SK-N-MC (cell line): ENCODE measurements at regions not wholly inside any gene's neighbourhood (a gene's known extent, or its start where the extent isn't known, plus 50 kb on each side); places are given as distances from the start of the nearest gene placed in this dataset.
A peak's percentile ranks its signal among the peaks of the same experiment; 100 is the strongest.

ENCODE experiments used
- DNase-seq: peaks from one replicate; pipeline ENCODE4 v3.0.0-alpha.2; 2011; ENCODE audit warnings: low read depth, low spot score
- H3K27ac ChIP-seq: fragments of 200-600 bp; sonication (generic); 2 replicates; pipeline ENCODE4 v1.5.1; 2016; ENCODE audit warnings: mixed run types
- H3K36me3 ChIP-seq: fragments of 200-600 bp; sonication (generic); 2 replicates; pipeline ENCODE4 v1.6.1; 2017; ENCODE audit warnings: antibody characterized with exemption, low read length, mixed read lengths; ENCODE audit not compliant: insufficient read depth
- H3K4me3 ChIP-seq: fragments of 200-600 bp; sonication (generic); 2 replicates; pipeline ENCODE4 v1.5.1; 2016
- H3K9ac ChIP-seq: fragments of 200-600 bp; sonication (generic); 2 replicates; pipeline ENCODE4 v1.8.0; 2017; ENCODE audit warnings: mixed run types, mixed read lengths; ENCODE audit not compliant: insufficient read length
- H3K9me3 ChIP-seq: fragments of 200-600 bp; sonication (generic); 2 replicates; pipeline ENCODE4 v1.6.1; 2017; ENCODE audit warnings: low read depth, mild to moderate bottlenecking, antibody characterized with exemption, low read length, moderate library complexity, mixed read lengths
- EZH2 ChIP-seq: fragments of 200-600 bp; sonication (generic); IDR thresholded peaks from one replicate; pipeline ENCODE4 v1.6.1; 2017; ENCODE audit warnings: antibody characterized with exemption
- FOXP2 ChIP-seq: optimal IDR thresholded peaks from 2 replicates; pipeline ENCODE3; 2011; ENCODE audit warnings: mild to moderate bottlenecking, moderate library complexity; ENCODE audit not compliant: insufficient read depth; ENCODE audit errors: extremely low read length, control extremely low read depth
- POLR2AphosphoS5 ChIP-seq: IDR thresholded peaks from 2 replicates; pipeline ENCODE4 v1.6.1; 2012; ENCODE audit warnings: mild to moderate bottlenecking, low read depth, low read length, borderline replicate concordance

DNA sequence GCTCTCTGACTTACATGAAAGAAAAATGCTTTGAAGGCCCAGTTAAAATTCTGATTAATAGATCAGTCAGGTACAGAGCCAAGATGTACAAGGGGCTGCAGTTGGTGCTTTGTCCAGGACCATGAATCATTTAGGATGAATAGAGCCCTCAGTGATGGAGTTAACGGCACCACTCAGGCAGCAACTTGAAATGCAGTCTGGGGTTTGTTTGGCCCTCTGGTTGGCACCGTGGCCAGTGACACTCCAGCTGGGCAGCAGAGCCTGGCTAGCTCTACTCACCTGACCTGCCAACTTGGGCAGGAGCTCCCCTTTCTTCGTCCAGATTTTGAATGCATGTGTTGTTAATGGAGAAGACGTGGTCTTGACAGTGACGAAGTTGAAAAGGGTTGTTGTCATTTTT lies 493.0 kb upstream of the ACVR2A start:
- TF ChIP-seq POLR2AphosphoS5: no peak
- no peak for TF ChIP-seq EZH2
- no peak for TF ChIP-seq FOXP2
- Histone ChIP-seq H3K4me3 (no peak overlapping the region), H3K27ac (no peak overlapping the region), H3K36me3 (no peaks in the 10 kb centered on the region), H3K9me3 (no peaks in the 10 kb centered on the region), H3K9ac (no peak overlapping the region)
- DNase-seq: no peak

DNA sequence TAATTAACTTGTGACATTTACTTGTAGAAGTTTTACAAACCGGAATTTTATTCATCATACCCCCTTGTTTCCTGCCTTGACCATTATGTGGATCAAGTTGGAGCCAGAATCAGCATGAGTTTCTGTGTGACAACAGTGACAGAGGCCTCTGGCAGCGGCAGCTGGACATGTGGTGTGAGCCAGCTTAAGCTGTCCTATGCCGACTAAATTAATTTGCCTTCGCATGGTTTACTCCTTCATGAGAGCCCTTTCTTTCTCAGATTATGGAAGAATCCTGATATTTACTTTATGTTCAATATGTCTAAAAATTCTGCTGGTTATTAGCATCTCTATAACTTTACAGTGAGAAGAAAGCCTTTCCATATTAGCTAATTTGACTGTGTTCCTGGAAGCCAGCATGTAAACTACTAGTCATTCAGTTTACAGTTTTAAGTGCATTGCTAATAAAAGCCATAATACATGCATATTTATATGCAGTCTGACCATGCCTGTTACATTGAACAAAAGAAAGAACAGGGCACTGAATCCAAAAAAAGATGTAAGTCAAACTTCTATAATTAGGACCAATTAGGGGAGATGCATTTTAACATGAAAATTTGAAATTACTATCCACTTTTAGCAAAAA lies 495.8 kb upstream of the ACVR2A start:
- Histone ChIP-seq H3K9me3 (no peaks in the 10 kb centered on the region), H3K4me3 (no peak overlapping the region), H3K27ac (no peak overlapping the region), H3K9ac (no peak overlapping the region), H3K36me3 (no peaks in the 10 kb centered on the region)
- TF ChIP-seq FOXP2 (no peak), EZH2 (no peak), POLR2AphosphoS5 (no peak)
- no peak for DNase-seq

DNA sequence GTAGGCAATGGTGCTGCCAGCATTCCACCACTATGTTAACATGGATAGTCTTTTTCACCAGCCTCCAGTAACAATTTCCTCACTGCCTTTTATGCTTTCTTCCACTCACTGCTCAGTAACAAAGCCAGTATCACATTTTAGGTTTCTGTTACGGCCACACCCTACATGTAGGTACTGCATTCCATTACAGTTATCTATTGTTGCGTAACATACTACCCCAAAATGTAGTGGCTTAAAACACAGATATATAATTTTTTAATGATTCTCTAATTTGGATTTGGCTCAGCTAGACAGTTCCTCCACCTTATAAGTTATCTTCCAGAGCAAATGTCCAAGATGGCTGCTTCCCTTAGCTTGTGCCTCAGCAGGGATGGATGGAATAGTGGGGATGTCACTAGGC lies 498.7 kb upstream of the ACVR2A start:
- no peak overlapping the region for H3K27ac ChIP-seq
- DNase-seq: no peak
- no peak overlapping the region for H3K9ac ChIP-seq
- H3K4me3 ChIP-seq: no peak overlapping the region
- H3K36me3 ChIP-seq: no peaks in the 10 kb centered on the region
- no peaks in the 10 kb centered on the region for H3K9me3 ChIP-seq
- TF ChIP-seq EZH2: no peak
- TF ChIP-seq FOXP2: no peak
- no peak for TF ChIP-seq POLR2AphosphoS5

DNA sequence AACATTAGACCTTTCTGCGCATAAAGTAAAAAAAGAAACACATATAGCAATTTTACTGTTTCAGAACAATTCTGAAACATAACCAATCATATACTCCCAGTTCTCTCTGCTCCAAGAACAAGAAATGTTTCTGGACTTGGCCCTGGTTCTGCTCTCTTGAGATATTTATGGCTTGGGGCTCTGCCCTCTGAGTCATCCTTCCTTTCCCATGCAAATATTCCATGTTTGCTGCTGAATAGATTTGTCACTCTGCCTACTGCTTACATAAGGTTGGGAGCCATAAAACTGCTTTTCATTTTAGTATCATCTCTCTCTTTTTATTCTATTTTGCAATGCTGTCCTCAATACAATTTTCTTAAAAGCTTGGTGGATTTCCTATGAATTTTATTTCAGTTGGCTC lies 499.6 kb upstream of the ACVR2A start:
- DNase-seq: no peak
- H3K9ac ChIP-seq: no peak overlapping the region

DNA sequence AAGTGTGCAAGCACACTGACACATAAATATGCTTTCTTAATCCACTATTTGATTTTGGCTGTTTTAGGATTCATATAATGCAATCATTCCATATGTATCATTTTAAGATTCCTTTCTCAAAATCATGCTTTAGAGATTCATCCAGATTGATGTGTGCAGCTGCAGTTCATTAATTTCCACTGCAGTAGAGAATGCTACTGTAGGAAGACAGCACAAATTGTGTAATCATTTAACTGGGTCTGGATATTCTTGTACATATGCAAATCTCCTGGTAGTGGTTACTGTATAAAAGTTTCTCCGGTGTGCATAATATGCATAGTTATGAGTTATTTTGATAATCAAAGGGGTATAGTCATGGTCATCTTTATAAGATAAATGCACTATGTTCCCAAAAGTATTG lies 502.5 kb upstream of the ACVR2A start:
- H3K27ac ChIP-seq: no peak overlapping the region
- no peak overlapping the region for H3K9ac ChIP-seq
- no peaks in the 10 kb centered on the region for H3K9me3 ChIP-seq
- H3K4me3 ChIP-seq: no peak overlapping the region
- no peaks in the 10 kb centered on the region for H3K36me3 ChIP-seq
- peak; percentile 10 for DNase-seq
- TF ChIP-seq FOXP2 (no peak), EZH2 (no peak), POLR2AphosphoS5 (no peak)

More for the DNA sequence above, 499.6 kb upstream of the ACVR2A start:
- TF ChIP-seq EZH2 (no peak), POLR2AphosphoS5 (no peak), FOXP2 (no peak)
- no peak overlapping the region for H3K27ac ChIP-seq
- no peaks in the 10 kb centered on the region for H3K36me3 ChIP-seq
- H3K4me3 ChIP-seq: no peak overlapping the region
- no peaks in the 10 kb centered on the region for H3K9me3 ChIP-seq

DNA sequence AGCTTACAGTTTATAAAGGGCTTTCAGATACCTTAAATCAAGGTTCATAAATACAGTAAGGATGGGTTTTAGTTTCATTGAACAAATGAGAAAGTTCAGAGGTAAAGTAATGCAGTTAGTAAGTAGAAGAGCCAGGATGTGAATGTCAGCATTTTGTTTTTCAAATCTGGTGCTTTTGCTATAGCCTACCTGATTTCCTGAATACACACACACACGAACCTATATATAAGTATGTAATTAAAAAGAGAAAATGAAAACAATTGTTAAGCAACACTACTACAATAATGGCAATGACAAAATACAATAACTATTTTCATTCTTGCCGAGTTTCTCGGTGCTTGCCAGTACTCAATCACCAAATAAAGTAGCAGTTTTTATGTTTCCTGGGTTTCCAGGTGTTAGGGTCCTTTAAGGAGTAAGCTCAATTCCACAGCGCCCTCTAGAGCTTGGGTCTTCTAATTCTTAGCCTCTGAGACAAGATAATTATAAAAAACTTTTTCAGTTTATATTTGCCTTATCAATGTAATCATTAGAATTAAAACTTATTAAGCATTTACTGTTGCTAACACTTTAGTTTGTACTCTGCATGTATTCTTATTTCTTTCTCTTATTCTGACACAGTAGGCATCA lies 512.9 kb upstream of the ACVR2A start:
- no peak overlapping the region for H3K27ac ChIP-seq
- no peaks in the 10 kb centered on the region for H3K36me3 ChIP-seq
- TF ChIP-seq FOXP2 (no peak), POLR2AphosphoS5 (no peak), EZH2 (no peak)
- peak; percentile 12 for DNase-seq
- H3K4me3 ChIP-seq: no peak overlapping the region
- no peaks in the 10 kb centered on the region for H3K9me3 ChIP-seq
- no peak overlapping the region for H3K9ac ChIP-seq

DNA sequence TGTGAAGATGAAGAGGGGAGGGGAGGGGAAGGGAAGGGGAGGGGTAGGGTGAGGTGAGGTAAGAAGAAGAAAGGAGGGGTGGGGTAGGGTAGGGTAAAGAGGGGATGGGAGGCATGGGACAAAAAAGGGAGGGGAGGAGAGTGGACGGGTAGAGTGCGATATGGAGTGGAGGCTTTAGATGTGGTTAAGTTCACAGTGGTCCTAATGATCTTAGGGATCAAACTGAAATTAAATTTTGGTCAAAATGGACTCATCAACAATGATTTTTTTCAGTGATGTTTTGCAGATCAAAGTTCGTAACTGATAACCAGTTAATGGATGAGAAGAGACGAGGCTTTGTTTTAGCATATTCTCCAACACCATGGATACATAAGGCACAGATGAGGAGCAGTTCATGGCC lies 513.9 kb upstream of the ACVR2A start:
- DNase-seq: no peak
- Histone ChIP-seq H3K27ac (no peak overlapping the region), H3K4me3 (no peak overlapping the region), H3K36me3 (no peaks in the 10 kb centered on the region), H3K9ac (no peak overlapping the region), H3K9me3 (no peaks in the 10 kb centered on the region)
- TF ChIP-seq EZH2: no peak
- no peak for TF ChIP-seq POLR2AphosphoS5
- TF ChIP-seq FOXP2: no peak

DNA sequence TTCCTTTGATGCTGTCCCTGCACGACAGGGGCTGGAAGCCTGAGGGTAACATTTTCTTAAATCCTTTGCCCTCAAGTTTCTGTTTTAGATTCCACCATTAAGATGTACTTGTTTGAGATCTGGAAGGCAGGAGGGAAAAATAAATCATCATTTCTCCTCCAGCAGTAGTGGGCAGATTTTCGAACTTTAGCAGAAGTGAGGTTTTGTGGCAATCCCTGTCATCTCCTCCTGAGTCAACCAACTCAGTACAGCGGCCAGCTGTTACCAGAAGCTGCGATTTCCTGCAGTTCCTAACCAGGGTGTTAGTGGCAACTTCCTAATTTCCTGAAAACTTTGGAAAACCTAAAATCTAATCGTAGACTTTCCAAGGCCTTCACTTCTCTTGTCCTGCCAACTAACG lies 517.2 kb upstream of the ACVR2A start:
- no peak for TF ChIP-seq FOXP2
- TF ChIP-seq POLR2AphosphoS5: no peak
- no peak for TF ChIP-seq EZH2
- Histone ChIP-seq H3K36me3 (no peaks in the 10 kb centered on the region), H3K4me3 (no peak overlapping the region), H3K9ac (no peak overlapping the region), H3K27ac (no peak overlapping the region), H3K9me3 (no peaks in the 10 kb centered on the region)
- DNase-seq: no peak

DNA sequence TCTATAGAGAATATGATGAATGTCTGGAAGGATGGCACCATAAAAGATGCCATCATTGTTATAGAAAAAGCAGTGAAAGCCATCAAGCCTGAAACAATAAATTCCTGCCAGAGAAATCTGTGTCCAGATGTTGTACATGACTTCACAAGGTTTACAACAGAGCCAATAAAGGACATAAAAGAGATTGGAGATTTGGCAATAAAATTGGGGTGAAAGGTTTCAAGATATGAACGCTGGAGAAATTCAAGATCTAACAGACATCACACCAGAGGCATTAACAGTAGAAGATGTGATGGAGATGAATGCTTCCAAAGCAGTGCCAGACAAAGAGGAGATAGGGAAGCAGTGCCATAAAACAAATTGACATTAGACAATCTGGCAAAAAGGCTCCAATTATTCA lies 518.8 kb upstream of the ACVR2A start:
- no peak overlapping the region for H3K27ac ChIP-seq
- no peak for DNase-seq
- no peaks in the 10 kb centered on the region for H3K9me3 ChIP-seq
- no peak overlapping the region for H3K4me3 ChIP-seq
- TF ChIP-seq FOXP2 (no peak), POLR2AphosphoS5 (no peak), EZH2 (no peak)
- no peak overlapping the region for H3K9ac ChIP-seq
- no peaks in the 10 kb centered on the region for H3K36me3 ChIP-seq
